ENCODE measurements at regions not wholly inside any gene's neighbourhood (a gene's known extent, or its start where the extent isn't known, plus 50 kb on each side); places are given as distances from the start of the nearest gene placed in this dataset.

DNA sequence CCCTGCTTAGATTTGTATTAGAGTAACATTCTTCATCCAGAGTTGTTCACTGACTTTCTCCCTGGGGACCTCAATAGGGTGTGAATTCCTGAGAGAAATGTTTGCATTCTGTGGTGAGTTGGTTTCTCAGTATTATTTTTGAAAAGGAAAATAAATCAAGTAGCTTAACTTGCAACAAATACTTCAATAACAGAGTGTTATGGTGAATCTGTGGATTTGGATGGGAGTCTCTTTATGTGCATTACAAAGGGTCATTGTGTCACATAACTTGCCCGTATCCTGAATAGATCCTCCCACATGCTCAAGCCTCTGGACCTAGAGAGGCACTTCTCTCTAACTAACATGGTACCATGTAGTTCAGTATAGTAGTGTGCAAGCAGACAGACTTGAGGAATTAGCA is 68.4 kb upstream of the IPO9 start:
- Histone ChIP-seq H3K4me1 (ENCODE audit: control insufficient read depth in 4 of 4, insufficient read depth in 4 of 4, low read length in 3 of 4) (peaks cover 0 to 1% (median 0%) of the 10 kb centered on the region in 4 donors), H3K27ac (ENCODE audit: low read depth in 1 of 2, low read length in 2 of 2) (no peak overlapping the region), H3K9me3 (ENCODE audit: control insufficient read depth in 4 of 4, low read length in 3 of 4) (no peaks in the 10 kb centered on the region), H3K36me3 (ENCODE audit: control insufficient read depth in 4 of 4, insufficient read depth in 3 of 4, low read depth in 1 of 4, low read length in 3 of 4) (no peaks in the 10 kb centered on the region), H3K4me3 (ENCODE audit: low read depth in 1 of 3, low read length in 3 of 3) (no peak overlapping the region), H3K27me3 (ENCODE audit: control insufficient read depth in 4 of 4, insufficient read depth in 4 of 4, low read length in 3 of 4) (no peaks in the 10 kb centered on the region), H3K9ac (ENCODE audit: low read depth in 1 of 2, low read length in 2 of 2) (no peak overlapping the region)
- WGBS: 95% methylated on average over 1 of the region's 1 CpG
- DNase-seq (ENCODE audit: low spot score): no peak
- TF ChIP-seq, protein P1, sequence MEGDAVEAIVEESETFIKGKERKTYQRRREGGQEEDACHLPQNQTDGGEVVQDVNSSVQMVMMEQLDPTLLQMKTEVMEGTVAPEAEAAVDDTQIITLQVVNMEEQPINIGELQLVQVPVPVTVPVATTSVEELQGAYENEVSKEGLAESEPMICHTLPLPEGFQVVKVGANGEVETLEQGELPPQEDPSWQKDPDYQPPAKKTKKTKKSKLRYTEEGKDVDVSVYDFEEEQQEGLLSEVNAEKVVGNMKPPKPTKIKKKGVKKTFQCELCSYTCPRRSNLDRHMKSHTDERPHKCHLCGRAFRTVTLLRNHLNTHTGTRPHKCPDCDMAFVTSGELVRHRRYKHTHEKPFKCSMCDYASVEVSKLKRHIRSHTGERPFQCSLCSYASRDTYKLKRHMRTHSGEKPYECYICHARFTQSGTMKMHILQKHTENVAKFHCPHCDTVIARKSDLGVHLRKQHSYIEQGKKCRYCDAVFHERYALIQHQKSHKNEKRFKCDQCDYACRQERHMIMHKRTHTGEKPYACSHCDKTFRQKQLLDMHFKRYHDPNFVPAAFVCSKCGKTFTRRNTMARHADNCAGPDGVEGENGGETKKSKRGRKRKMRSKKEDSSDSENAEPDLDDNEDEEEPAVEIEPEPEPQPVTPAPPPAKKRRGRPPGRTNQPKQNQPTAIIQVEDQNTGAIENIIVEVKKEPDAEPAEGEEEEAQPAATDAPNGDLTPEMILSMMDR (IDR thresholded peaks at IDR 0.05; ENCODE audit: low read depth, low read length, missing input control): no peak
- no peak for TF ChIP-seq EGR1 (IDR thresholded peaks at IDR 0.05; ENCODE audit: low read depth in 2 of 2)
- no peak for TF ChIP-seq HNF4G (IDR thresholded peaks at IDR 0.05)
- no peak for TF ChIP-seq TAF1 (conservative IDR thresholded peaks at IDR 0.05)
- TF ChIP-seq GABPA (IDR thresholded peaks at IDR 0.05 in 1 of 2, conservative IDR thresholded peaks at IDR 0.05 in 1 of 2): no peak
- TF ChIP-seq NR2F2 (IDR thresholded peaks at IDR 0.05): no peak
- TF ChIP-seq, protein P2, sequence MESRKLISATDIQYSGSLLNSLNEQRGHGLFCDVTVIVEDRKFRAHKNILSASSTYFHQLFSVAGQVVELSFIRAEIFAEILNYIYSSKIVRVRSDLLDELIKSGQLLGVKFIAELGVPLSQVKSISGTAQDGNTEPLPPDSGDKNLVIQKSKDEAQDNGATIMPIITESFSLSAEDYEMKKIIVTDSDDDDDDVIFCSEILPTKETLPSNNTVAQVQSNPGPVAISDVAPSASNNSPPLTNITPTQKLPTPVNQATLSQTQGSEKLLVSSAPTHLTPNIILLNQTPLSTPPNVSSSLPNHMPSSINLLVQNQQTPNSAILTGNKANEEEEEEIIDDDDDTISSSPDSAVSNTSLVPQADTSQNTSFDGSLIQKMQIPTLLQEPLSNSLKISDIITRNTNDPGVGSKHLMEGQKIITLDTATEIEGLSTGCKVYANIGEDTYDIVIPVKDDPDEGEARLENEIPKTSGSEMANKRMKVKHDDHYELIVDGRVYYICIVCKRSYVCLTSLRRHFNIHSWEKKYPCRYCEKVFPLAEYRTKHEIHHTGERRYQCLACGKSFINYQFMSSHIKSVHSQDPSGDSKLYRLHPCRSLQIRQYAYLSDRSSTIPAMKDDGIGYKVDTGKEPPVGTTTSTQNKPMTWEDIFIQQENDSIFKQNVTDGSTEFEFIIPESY (IDR thresholded peaks at IDR 0.05): no peak
- TF ChIP-seq HNF4A (conservative IDR thresholded peaks at IDR 0.05): no peak

DNA sequence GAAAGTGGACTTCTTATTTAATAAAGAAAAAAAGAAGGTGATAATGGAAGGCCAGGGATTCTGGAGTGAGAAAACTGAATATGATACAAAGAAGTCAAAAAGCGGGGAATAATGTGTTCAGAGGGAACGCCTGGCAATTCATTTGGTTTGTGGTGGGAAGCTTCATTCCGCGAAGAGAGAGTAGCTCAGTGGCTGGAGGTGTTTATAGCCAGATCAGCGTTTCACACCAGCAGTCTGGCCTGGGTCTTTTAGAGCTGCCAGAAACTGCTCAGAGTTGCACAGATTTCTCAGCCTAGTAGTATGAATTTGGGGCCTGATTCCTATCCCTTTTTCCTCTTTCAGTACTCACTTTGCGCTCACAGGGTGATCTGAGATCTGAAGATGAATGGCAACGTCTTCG is 67.8 kb upstream of the IPO9 start:
- Histone ChIP-seq H3K9ac (ENCODE audit: low read depth in 1 of 2, low read length in 2 of 2) (no peak overlapping the region), H3K4me1 (ENCODE audit: control insufficient read depth in 4 of 4, insufficient read depth in 4 of 4, low read length in 3 of 4) (peaks cover 0 to 1% (median 0%) of the 10 kb centered on the region in 4 donors), H3K27me3 (ENCODE audit: control insufficient read depth in 4 of 4, insufficient read depth in 4 of 4, low read length in 3 of 4) (no peaks in the 10 kb centered on the region), H3K27ac (ENCODE audit: low read depth in 1 of 2, low read length in 2 of 2) (no peak overlapping the region), H3K36me3 (ENCODE audit: control insufficient read depth in 4 of 4, insufficient read depth in 3 of 4, low read depth in 1 of 4, low read length in 3 of 4) (no peaks in the 10 kb centered on the region), H3K9me3 (ENCODE audit: control insufficient read depth in 4 of 4, low read length in 3 of 4) (no peaks in the 10 kb centered on the region), H3K4me3 (ENCODE audit: low read depth in 1 of 3, low read length in 3 of 3) (no peak overlapping the region)
- TF ChIP-seq, protein P3, sequence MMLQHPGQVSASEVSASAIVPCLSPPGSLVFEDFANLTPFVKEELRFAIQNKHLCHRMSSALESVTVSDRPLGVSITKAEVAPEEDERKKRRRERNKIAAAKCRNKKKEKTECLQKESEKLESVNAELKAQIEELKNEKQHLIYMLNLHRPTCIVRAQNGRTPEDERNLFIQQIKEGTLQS (IDR thresholded peaks at IDR 0.05): no peak
- TF ChIP-seq RXRA (IDR thresholded peaks at IDR 0.05): no peak
- no peak for TF ChIP-seq SP1 (IDR thresholded peaks at IDR 0.05)
- TF ChIP-seq, protein P2 (IDR thresholded peaks at IDR 0.05): no peak
- TF ChIP-seq TAF1 (conservative IDR thresholded peaks at IDR 0.05): no peak
- TF ChIP-seq RAD21 (IDR thresholded peaks at IDR 0.05): no peak
- no peak for DNase-seq (ENCODE audit: low spot score)
- 94% methylated on average over 8 of the region's 8 CpGs for WGBS

DNA sequence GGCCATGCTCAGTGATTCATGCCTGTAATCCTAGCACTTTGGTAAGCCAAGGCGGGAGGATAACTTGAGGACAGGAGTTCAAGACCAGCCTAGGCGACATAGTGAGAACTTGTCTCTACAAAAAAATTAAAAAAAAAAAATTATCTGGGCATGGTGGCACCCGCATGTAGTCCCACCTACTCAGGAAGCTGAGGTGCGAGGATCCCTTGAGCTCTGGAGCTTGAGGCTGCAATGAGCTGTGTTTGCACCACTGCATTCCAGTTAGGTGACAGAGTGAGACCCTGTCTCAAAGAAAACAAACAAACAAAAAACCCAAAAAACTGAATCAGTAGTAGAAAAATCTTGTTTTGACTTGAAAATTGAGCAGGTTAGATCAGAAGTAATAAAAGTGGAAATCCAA is 67.1 kb upstream of the IPO9 start:
- DNase-seq (ENCODE audit: low spot score): no peak
- H3K4me3 ChIP-seq (ENCODE audit: low read depth in 1 of 3, low read length in 3 of 3): no peak overlapping the region
- TF ChIP-seq FOXA1 (IDR thresholded peaks at IDR 0.05) (no peak), HNF4G (IDR thresholded peaks at IDR 0.05) (no peak), RXRA (IDR thresholded peaks at IDR 0.05) (no peak), FOXA2 (IDR thresholded peaks at IDR 0.05) (no peak), HNF4A (conservative IDR thresholded peaks at IDR 0.05) (no peak), RAD21 (IDR thresholded peaks at IDR 0.05) (no peak)
- TF ChIP-seq, protein P4, sequence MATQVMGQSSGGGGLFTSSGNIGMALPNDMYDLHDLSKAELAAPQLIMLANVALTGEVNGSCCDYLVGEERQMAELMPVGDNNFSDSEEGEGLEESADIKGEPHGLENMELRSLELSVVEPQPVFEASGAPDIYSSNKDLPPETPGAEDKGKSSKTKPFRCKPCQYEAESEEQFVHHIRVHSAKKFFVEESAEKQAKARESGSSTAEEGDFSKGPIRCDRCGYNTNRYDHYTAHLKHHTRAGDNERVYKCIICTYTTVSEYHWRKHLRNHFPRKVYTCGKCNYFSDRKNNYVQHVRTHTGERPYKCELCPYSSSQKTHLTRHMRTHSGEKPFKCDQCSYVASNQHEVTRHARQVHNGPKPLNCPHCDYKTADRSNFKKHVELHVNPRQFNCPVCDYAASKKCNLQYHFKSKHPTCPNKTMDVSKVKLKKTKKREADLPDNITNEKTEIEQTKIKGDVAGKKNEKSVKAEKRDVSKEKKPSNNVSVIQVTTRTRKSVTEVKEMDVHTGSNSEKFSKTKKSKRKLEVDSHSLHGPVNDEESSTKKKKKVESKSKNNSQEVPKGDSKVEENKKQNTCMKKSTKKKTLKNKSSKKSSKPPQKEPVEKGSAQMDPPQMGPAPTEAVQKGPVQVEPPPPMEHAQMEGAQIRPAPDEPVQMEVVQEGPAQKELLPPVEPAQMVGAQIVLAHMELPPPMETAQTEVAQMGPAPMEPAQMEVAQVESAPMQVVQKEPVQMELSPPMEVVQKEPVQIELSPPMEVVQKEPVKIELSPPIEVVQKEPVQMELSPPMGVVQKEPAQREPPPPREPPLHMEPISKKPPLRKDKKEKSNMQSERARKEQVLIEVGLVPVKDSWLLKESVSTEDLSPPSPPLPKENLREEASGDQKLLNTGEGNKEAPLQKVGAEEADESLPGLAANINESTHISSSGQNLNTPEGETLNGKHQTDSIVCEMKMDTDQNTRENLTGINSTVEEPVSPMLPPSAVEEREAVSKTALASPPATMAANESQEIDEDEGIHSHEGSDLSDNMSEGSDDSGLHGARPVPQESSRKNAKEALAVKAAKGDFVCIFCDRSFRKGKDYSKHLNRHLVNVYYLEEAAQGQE (IDR thresholded peaks at IDR 0.05): no peak
- TF ChIP-seq, protein P1 (IDR thresholded peaks at IDR 0.05; ENCODE audit: low read depth, low read length, missing input control): no peak

More for the DNA sequence above, 67.1 kb upstream of the IPO9 start:
- no peak overlapping the region for H3K9ac ChIP-seq (ENCODE audit: low read depth in 1 of 2, low read length in 2 of 2)
- H3K9me3 ChIP-seq (ENCODE audit: control insufficient read depth in 4 of 4, low read length in 3 of 4): no peaks in the 10 kb centered on the region
- H3K36me3 ChIP-seq (ENCODE audit: control insufficient read depth in 4 of 4, insufficient read depth in 3 of 4, low read depth in 1 of 4, low read length in 3 of 4): no peaks in the 10 kb centered on the region
- WGBS: 98% methylated on average over 4 of the region's 4 CpGs
- H3K4me1 ChIP-seq (ENCODE audit: control insufficient read depth in 4 of 4, insufficient read depth in 4 of 4, low read length in 3 of 4): peaks cover 0 to 1% (median 0%) of the 10 kb centered on the region in 4 donors
- H3K27ac ChIP-seq (ENCODE audit: low read depth in 1 of 2, low read length in 2 of 2): no peak overlapping the region
- H3K27me3 ChIP-seq (ENCODE audit: control insufficient read depth in 4 of 4, insufficient read depth in 4 of 4, low read length in 3 of 4): no peaks in the 10 kb centered on the region

Data from liver (tissue), 8 donors.